CD14-positive monocyte (primary cell): ENCODE measurements at regions not wholly inside any gene's neighbourhood (a gene's known extent, or its start where the extent isn't known, plus 50 kb on each side); places are given as distances from the start of the nearest gene placed in this dataset.

Experiments used
- DNase-seq, 3 donors: peaks; one replicate each; pipeline ENCODE4 v3.0.0-alpha.2; 2011 to 2022
- H2AFZ ChIP-seq: 2 replicates; pipeline ENCODE4 v1.6.0; 2012; ENCODE audit warnings: mild to moderate bottlenecking, low read depth, low read length, inconsistent platforms; ENCODE audit not compliant: insufficient read depth, poor library complexity, severe bottlenecking
- H3K27ac ChIP-seq, 2 donors: 1 replicate in 1 of 2; 2 replicates in 1 of 2; pipeline ENCODE4 v1.5.1; 2012 to 2013; ENCODE audit warnings: low read length in 2 of 2, control low read depth in 1 of 2, inconsistent platforms in 1 of 2, low read depth in 1 of 2, mild to moderate bottlenecking in 1 of 2
- H3K27me3 ChIP-seq, 2 donors: one replicate each; pipeline versions ENCODE4 v1.6.0 to v1.6.1; 2011 to 2013; ENCODE audit warnings: low read length in 2 of 2; ENCODE audit not compliant: control insufficient read depth in 2 of 2, insufficient read depth in 2 of 2
- H3K36me3 ChIP-seq, 2 donors: replicated peaks in 1 of 2; 1 replicate in 1 of 2; 2 replicates in 1 of 2; pipeline versions ENCODE4 v1.5.1 to v1.6.1; 2012 to 2013; ENCODE audit warnings: low read length in 2 of 2, control low read depth in 1 of 2, inconsistent platforms in 1 of 2, mild to moderate bottlenecking in 1 of 2; ENCODE audit not compliant: insufficient read depth in 2 of 2, control insufficient read depth in 1 of 2
- H3K4me1 ChIP-seq, 2 donors: 1 replicate in 1 of 2; 2 replicates in 1 of 2; pipeline versions ENCODE4 v1.5.1 to v1.6.1; 2012 to 2013; ENCODE audit warnings: low read length in 2 of 2, control low read depth in 1 of 2, inconsistent platforms in 1 of 2, mild to moderate bottlenecking in 1 of 2, moderate library complexity in 1 of 2; ENCODE audit not compliant: insufficient read depth in 2 of 2, control insufficient read depth in 1 of 2
- H3K4me2 ChIP-seq: replicated peaks from 2 replicates; pipeline ENCODE3; 2012; ENCODE audit warnings: low read length, moderate library complexity, mild to moderate bottlenecking; ENCODE audit not compliant: poor library complexity, severe bottlenecking; ENCODE audit errors: extremely low read depth
- H3K4me3 ChIP-seq, 3 experiments: fragments of 200-600 bp in 1 of 3; sonication (generic) in 1 of 3; replicated peaks in 1 of 3; 1 replicate in 2 of 3; 2 replicates in 1 of 3; pipeline ENCODE4 v1.5.1; 2011 to 2013; ENCODE audit warnings: low read length in 3 of 3, mild to moderate bottlenecking in 3 of 3, control low read depth in 2 of 3, low read depth in 2 of 3, inconsistent platforms in 1 of 3, moderate library complexity in 1 of 3
- H3K79me2 ChIP-seq: 2 replicates; pipeline ENCODE4 v1.6.0; 2012; ENCODE audit warnings: mild to moderate bottlenecking, control low read depth, inconsistent platforms, low read length, moderate library complexity; ENCODE audit not compliant: insufficient read depth
- H3K9ac ChIP-seq: 2 replicates; pipeline ENCODE4 v1.6.0; 2017; ENCODE audit warnings: low read length, mild to moderate bottlenecking; ENCODE audit not compliant: insufficient read depth, poor library complexity, severe bottlenecking
- H3K9me3 ChIP-seq, 2 donors: replicated peaks in 1 of 2; 1 replicate in 1 of 2; 2 replicates in 1 of 2; pipeline versions ENCODE4 v1.5.1 to v1.6.1; 2012 to 2013; ENCODE audit warnings: low read length in 2 of 2, control low read depth in 1 of 2; ENCODE audit not compliant: control insufficient read depth in 1 of 2, insufficient read depth in 1 of 2
- H4K20me1 ChIP-seq: 2 replicates; pipeline ENCODE4 v1.6.0; 2012; ENCODE audit warnings: mild to moderate bottlenecking, low read length, control low read depth, moderate library complexity; ENCODE audit not compliant: insufficient read depth
- H3K27ac Mint-ChIP-seq, 7 donors: one replicate each; pipeline ENCODE4 v1.8.0; 2020; ENCODE audit warnings: mild to moderate bottlenecking in 7 of 7, mixed read lengths in 7 of 7, moderate library complexity in 6 of 7, inconsistent platforms in 2 of 7
- H3K27me3 Mint-ChIP-seq, 3 donors: one replicate each; pipeline ENCODE4 v1.8.0; 2021 to 2022; ENCODE audit warnings: low read depth in 3 of 3, mild to moderate bottlenecking in 3 of 3, mixed read lengths in 3 of 3, moderate library complexity in 3 of 3, inconsistent platforms in 1 of 3
- H3K36me3 Mint-ChIP-seq, 2 donors: one replicate each; pipeline ENCODE4 v1.8.0; 2020; ENCODE audit warnings: mixed read lengths in 2 of 2, inconsistent platforms in 1 of 2, mild to moderate bottlenecking in 1 of 2
- H3K4me1 Mint-ChIP-seq: one replicate; pipeline ENCODE4 v1.8.0; 2020; ENCODE audit warnings: mild to moderate bottlenecking, mixed read lengths
- H3K4me3 Mint-ChIP-seq, 2 donors: one replicate each; pipeline ENCODE4 v1.8.0; 2020; ENCODE audit warnings: mild to moderate bottlenecking in 2 of 2, mixed read lengths in 2 of 2, moderate library complexity in 1 of 2
- H3K9me3 Mint-ChIP-seq, 7 donors: one replicate each; pipeline ENCODE4 v1.8.0; 2020 to 2022; ENCODE audit warnings: mixed read lengths in 7 of 7, mild to moderate bottlenecking in 6 of 7, moderate library complexity in 6 of 7, inconsistent platforms in 2 of 7
- WGBS: methylation state at CpG from one replicate; pipeline ENCODE4 v1.1.5; 2013; ENCODE audit warnings: missing lambda C conversion rate; ENCODE audit not compliant: insufficient coverage; 5-methylcytosine and 5-hydroxymethylcytosine counted together
- intact Hi-C, 2 donors: fragments of 100-400 bp; cut with micrococcal nuclease; formaldehyde crosslinking; loops; one replicate each; pipeline versions ENCODE4 v1.15.0 to v1.15.1; 2023
- TF ChIP-seq, protein P1 (sequence below): fragments of 200-600 bp; IDR thresholded peaks from one replicate; pipeline ENCODE4 v1.8.0; 2022; ENCODE audit warnings: antibody characterized with exemption, mild to moderate bottlenecking

DNA sequence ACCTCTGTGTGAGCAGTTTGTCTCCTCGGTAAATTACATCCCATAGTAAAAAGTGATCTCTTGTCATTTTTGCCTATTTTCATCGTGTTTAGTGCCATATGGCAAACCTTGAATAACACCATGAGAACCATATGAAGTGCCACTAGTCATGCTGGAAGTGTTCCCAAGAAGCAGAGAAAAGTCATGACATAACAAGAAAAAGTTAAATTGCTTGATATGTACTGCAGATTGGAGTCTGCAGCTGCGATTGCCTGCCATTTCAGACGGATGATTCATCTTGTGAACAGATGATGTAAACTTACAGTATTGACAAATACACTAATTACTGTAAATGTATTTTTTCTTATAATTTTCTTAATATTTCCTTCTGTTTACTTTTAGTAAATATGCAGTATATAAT is 846.7 kb downstream of the BCL11A start:
- no CpG with 5 or more reads among the region's 4 CpGs for WGBS
- Mint-ChIP-seq H3K4me3 (no peak overlapping the region), H3K27ac (no peak overlapping the region), H3K27me3 (no peaks in the 10 kb centered on the region), H3K4me1 (no peaks in the 10 kb centered on the region), H3K9me3 (peaks cover 4 to 19% (median 12%) of the 10 kb centered on the region in 7 donors), H3K36me3 (no peaks in the 10 kb centered on the region)
- intact Hi-C loops = no loop called here
- Histone ChIP-seq H3K4me2 (no peak overlapping the region), H3K36me3 (no peaks in the 10 kb centered on the region), H2AFZ (no peak overlapping the region), H3K4me3 (no peak overlapping the region), H3K9ac (no peak overlapping the region), H4K20me1 (no peaks in the 10 kb centered on the region), H3K27me3 (no peaks in the 10 kb centered on the region), H3K4me1 (no peaks in the 10 kb centered on the region), H3K27ac (no peak overlapping the region), H3K79me2 (no peaks in the 10 kb centered on the region), H3K9me3 (peaks cover 5 to 19% of the 10 kb centered on the region in 2 donors)
- DNase-seq = no peak
- TF ChIP-seq, protein P1, sequence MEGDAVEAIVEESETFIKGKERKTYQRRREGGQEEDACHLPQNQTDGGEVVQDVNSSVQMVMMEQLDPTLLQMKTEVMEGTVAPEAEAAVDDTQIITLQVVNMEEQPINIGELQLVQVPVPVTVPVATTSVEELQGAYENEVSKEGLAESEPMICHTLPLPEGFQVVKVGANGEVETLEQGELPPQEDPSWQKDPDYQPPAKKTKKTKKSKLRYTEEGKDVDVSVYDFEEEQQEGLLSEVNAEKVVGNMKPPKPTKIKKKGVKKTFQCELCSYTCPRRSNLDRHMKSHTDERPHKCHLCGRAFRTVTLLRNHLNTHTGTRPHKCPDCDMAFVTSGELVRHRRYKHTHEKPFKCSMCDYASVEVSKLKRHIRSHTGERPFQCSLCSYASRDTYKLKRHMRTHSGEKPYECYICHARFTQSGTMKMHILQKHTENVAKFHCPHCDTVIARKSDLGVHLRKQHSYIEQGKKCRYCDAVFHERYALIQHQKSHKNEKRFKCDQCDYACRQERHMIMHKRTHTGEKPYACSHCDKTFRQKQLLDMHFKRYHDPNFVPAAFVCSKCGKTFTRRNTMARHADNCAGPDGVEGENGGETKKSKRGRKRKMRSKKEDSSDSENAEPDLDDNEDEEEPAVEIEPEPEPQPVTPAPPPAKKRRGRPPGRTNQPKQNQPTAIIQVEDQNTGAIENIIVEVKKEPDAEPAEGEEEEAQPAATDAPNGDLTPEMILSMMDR = no peak

DNA sequence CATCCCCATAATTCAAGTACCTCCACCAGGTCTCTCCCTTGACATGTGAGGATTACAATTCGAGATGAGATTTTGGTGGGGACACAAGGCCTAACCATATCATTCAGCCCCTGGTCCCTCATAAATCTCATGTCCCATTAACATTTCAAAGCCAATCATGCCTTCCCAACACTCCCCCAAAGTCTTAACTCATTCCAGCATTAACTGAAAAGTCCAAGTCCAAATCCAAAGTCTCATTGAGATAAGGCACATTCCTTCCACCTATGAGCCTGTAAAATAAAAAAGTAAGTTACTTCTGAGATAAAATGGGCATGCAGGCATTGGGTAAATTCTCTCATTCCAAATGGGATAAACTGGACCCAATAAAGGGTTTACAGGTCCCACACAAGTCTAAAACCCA is 849.7 kb downstream of the BCL11A start:
- intact Hi-C loops = no loop called here
- Mint-ChIP-seq H3K9me3 (peaks cover 6 to 19% (median 12%) of the 10 kb centered on the region in 7 donors), H3K36me3 (no peaks in the 10 kb centered on the region), H3K27ac (no peak overlapping the region), H3K27me3 (no peaks in the 10 kb centered on the region), H3K4me1 (no peaks in the 10 kb centered on the region), H3K4me3 (no peak overlapping the region)
- DNase-seq = no peak
- Histone ChIP-seq H3K4me1 (no peaks in the 10 kb centered on the region), H3K27me3 (no peaks in the 10 kb centered on the region), H3K79me2 (no peaks in the 10 kb centered on the region), H3K27ac (no peak overlapping the region), H3K36me3 (no peaks in the 10 kb centered on the region), H3K9me3 (peaks cover 5 to 19% of the 10 kb centered on the region in 2 donors), H3K4me2 (no peak overlapping the region), H4K20me1 (no peaks in the 10 kb centered on the region), H3K9ac (no peak overlapping the region), H2AFZ (no peak overlapping the region), H3K4me3 (no peak overlapping the region)
- WGBS = no CpG with 5 or more reads among the region's 1 CpG
- TF ChIP-seq, protein P1 = no peak
